HEK293 (cell line): ENCODE measurements at regions not wholly inside any gene's neighbourhood (a gene's known extent, or its start where the extent isn't known, plus 50 kb on each side); places are given as distances from the start of the nearest gene placed in this dataset.

Experiments
- AEBP2 ChIP-seq: fragments of 450-650 bp; formaldehyde crosslinking; IDR thresholded peaks from 2 replicates; pipeline ENCODE4 v1.5.1; 2016; ENCODE audit warnings: missing biosample characterization, missing genetic modification characterization, borderline replicate concordance
- GLI4 ChIP-seq: fragments of 450-650 bp; formaldehyde crosslinking; IDR thresholded peaks from 2 replicates; pipeline ENCODE4 v1.5.1; 2016; ENCODE audit warnings: missing biosample characterization, missing genetic modification characterization
- HOXA7 ChIP-seq: sonication (generic); formaldehyde crosslinking; IDR thresholded peaks from 2 replicates; pipeline ENCODE4 v1.8.1; 2022; ENCODE audit warnings: missing genetic modification reagents, borderline replicate concordance
- IKZF3 ChIP-seq: fragments of 450-650 bp; IDR thresholded peaks from 2 replicates; pipeline ENCODE4 v1.5.0; 2018; ENCODE audit warnings: missing biosample characterization, mild to moderate bottlenecking, missing genetic modification characterization, moderate library complexity
- TCF7L2 ChIP-seq: IDR thresholded peaks from 2 replicates; pipeline ENCODE4 v1.6.1; 2011; ENCODE audit warnings: low read depth, mild to moderate bottlenecking, inconsistent platforms, low read length, moderate library complexity, borderline replicate concordance
- ZBTB1 ChIP-seq: fragments of 450-650 bp; formaldehyde crosslinking; IDR thresholded peaks from 2 replicates; pipeline ENCODE4 v1.5.1; 2016; ENCODE audit warnings: missing biosample characterization, missing genetic modification characterization
- ZBTB8A ChIP-seq: fragments of 450-650 bp; formaldehyde crosslinking; IDR thresholded peaks from 2 replicates; pipeline ENCODE4 v1.5.1; 2016; ENCODE audit warnings: missing biosample characterization, missing genetic modification characterization
- ZNF2 ChIP-seq: fragments of 450-650 bp; formaldehyde crosslinking; IDR thresholded peaks from 2 replicates; pipeline ENCODE4 v1.5.1; 2016; ENCODE audit warnings: missing biosample characterization, missing genetic modification characterization
- ZNF707 ChIP-seq: fragments of 450-650 bp; formaldehyde crosslinking; IDR thresholded peaks from 2 replicates; pipeline ENCODE4 v1.5.1; 2016; ENCODE audit warnings: missing biosample characterization, missing genetic modification characterization
- ZNF747 ChIP-seq: fragments of 450-650 bp; formaldehyde crosslinking; IDR thresholded peaks from 2 replicates; pipeline ENCODE4 v1.5.1; 2016; ENCODE audit warnings: missing biosample characterization, missing genetic modification characterization
- ZSCAN30 ChIP-seq: fragments of 450-650 bp; IDR thresholded peaks from 2 replicates; pipeline ENCODE4 v1.5.1; 2018; ENCODE audit warnings: missing biosample characterization, mild to moderate bottlenecking, missing genetic modification characterization, moderate library complexity
- TF ChIP-seq, protein P1 (sequence below): fragments of 450-650 bp; formaldehyde crosslinking; IDR thresholded peaks from 2 replicates; pipeline ENCODE4 v1.5.1; 2016; ENCODE audit warnings: missing biosample characterization, missing genetic modification characterization
- TF ChIP-seq, protein P2 (sequence below): fragments of 450-650 bp; formaldehyde crosslinking; IDR thresholded peaks from 2 replicates; pipeline ENCODE4 v1.5.1; 2016; ENCODE audit warnings: missing biosample characterization, missing genetic modification characterization

- TF ChIP-seq HOXA7 (CRISPR knock-in tag): no peak
- TF ChIP-seq, protein P1, sequence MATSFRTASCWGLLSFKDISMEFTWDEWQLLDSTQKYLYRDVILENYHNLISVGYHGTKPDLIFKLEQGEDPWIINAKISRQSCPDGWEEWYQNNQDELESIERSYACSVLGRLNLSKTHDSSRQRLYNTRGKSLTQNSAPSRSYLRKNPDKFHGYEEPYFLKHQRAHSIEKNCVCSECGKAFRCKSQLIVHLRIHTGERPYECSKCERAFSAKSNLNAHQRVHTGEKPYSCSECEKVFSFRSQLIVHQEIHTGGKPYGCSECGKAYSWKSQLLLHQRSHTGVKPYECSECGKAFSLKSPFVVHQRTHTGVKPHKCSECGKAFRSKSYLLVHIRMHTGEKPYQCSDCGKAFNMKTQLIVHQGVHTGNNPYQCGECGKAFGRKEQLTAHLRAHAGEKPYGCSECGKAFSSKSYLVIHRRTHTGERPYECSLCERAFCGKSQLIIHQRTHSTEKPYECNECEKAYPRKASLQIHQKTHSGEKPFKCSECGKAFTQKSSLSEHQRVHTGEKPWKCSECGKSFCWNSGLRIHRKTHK (tag by site-specific recombination): no peak
- TF ChIP-seq, protein P2, sequence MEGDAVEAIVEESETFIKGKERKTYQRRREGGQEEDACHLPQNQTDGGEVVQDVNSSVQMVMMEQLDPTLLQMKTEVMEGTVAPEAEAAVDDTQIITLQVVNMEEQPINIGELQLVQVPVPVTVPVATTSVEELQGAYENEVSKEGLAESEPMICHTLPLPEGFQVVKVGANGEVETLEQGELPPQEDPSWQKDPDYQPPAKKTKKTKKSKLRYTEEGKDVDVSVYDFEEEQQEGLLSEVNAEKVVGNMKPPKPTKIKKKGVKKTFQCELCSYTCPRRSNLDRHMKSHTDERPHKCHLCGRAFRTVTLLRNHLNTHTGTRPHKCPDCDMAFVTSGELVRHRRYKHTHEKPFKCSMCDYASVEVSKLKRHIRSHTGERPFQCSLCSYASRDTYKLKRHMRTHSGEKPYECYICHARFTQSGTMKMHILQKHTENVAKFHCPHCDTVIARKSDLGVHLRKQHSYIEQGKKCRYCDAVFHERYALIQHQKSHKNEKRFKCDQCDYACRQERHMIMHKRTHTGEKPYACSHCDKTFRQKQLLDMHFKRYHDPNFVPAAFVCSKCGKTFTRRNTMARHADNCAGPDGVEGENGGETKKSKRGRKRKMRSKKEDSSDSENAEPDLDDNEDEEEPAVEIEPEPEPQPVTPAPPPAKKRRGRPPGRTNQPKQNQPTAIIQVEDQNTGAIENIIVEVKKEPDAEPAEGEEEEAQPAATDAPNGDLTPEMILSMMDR: no peak
- TF ChIP-seq ZSCAN30 (tag by site-specific recombination): no peak
- TF ChIP-seq ZBTB8A (tag by site-specific recombination): no peak
- TF ChIP-seq ZNF747 (tag by site-specific recombination): no peak
- no peak for TF ChIP-seq ZBTB1
- no peak for TF ChIP-seq AEBP2
- no peak for TF ChIP-seq TCF7L2
- TF ChIP-seq GLI4: no peak
- no peak for TF ChIP-seq ZNF2 (tag by site-specific recombination)
- no peak for TF ChIP-seq ZNF707 (tag by site-specific recombination)
- TF ChIP-seq IKZF3 (tag by site-specific recombination): no peak
These were observed 104.8 kb downstream of the ARL4C start for GRCh38 chr2:234392041-234392615.
